HG03097 (cell line): ENCODE measurements at regions not wholly inside any gene's neighbourhood (a gene's known extent, or its start where the extent isn't known, plus 50 kb on each side); places are given as distances from the start of the nearest gene placed in this dataset.

ENCODE experiments used
- ATAC-seq: cut with Tn5 transposase; IDR thresholded peaks from one replicate; pipeline ENCODE4 v1.9.1; 2021; ENCODE audit not compliant: unreplicated experiment, low FRiP score

DNA sequence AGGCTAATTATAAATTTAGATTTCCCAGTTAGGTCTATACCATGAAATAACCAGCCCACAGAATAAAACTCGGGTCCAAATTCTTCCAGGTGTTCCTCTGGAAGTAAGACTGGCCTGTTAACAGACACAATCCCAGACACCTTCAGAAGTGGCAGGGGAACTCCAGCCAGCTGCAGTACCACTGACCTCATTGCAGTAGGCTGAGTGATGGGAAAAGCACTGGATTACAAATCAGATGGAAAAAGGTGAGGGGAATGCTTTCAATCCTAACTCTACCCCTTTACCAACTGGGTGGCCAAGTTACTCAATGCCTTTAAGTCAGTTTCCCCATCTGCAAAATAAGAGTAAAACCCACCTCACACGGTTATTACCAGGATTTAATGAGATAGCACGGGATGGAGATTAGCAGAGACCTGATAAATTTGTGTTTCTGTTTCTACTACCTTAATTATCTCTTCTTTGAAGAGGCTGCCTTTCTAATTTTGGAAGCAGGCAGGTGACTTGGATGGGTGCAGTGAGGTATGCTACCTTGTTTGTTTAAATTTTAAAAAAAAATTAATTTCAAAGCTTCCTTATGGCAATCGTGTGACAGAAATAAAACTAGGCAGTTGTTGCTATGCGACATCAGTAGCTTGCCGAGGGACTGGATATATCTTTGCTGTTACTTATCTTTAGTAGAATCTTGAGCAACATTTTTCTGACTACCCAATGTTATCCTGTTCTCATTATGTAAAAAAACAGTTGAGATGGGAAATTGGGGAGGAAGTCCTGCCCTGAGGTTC, 167.3 kb upstream of the GRIN2B start:
- ATAC-seq, result no peak

- no peak for ATAC-seq
Measured at GRCh38 chr12:14153803-14154202, 172.4 kb upstream of the GRIN2B start.

DNA sequence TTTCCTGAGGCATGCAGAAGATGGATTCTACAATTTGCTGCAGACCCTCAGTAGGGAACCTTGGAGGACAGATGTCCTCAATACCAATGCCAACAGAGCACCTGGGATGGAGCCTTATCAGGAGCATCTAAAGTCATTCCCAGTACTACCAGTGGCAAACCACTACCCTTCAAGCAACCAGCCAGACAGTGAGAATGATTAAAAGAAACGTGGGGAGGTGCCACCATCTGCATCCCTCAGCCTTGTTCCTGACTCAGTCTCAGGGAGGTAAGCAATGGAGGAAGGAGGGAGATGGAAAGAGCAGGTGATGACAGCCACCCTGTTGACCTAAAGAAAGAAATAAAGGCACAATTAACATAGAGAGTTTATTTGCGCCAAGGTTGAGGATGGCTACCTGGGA, 175.2 kb upstream of the GRIN2B start:
- no peak for ATAC-seq

- ATAC-seq, result peak; percentile 97
Measured at GRCh38 chr12:14157088-14157747, 175.8 kb upstream of the GRIN2B start.

GRCh38 chr12:14164266-14164665, 182.9 kb upstream of the GRIN2B start:
- no peak for ATAC-seq

GRCh38 chr12:14167005-14167628, 185.7 kb upstream of the GRIN2B start:
- no peak for ATAC-seq

GRCh38 chr12:14169281-14169680, 187.9 kb upstream of the GRIN2B start:
- no peak for ATAC-seq

DNA sequence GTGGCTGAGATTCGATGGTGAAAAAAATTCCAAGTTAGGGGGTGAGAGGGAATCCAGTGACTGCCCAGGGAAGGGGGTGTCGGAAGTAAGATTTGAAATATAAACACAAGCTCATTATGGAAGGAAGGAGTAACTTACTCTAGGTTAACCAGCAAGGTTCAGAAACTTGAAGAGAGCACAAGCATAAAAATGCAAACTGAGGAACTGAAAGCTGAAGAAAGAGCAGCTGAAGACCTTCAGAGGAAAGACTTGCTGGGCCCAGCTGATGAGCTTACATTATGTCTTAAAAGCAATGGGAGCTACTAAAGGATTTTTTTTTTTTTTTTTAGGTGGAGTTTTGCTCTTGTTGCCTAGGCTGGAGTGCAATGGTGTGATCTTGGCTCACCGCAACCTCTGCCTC, 189.7 kb upstream of the GRIN2B start:
- no peak for ATAC-seq

- no peak for ATAC-seq
Measured at GRCh38 chr12:14175206-14175605, 190.3 kb upstream of the ATF7IP start.

GRCh38 chr12:14185427-14186192, 179.9 kb upstream of the ATF7IP start:
- ATAC-seq, result peak; percentile 67

- ATAC-seq, result no peak
Measured at GRCh38 chr12:14186193-14186502, 179.3 kb upstream of the ATF7IP start.

DNA sequence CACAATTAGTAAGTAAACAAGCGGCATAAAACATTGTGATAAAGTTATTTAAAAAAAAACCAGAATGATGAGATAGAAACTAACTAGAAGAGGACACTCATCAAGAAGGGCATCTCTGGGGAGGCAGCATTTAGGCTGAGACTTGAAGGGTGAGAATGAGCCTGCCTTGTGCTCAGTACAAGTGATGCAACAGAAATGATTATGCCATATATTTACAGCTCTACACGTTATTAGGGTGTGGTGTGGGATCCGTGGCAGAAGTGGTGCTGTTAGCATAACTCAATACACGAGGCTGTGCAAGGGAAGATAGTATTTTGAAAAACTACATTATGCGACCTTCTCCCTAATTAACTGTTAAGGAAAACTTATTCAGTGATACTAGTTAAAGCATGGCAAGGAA, 178.5 kb upstream of the ATF7IP start:
- ATAC-seq, result no peak

DNA sequence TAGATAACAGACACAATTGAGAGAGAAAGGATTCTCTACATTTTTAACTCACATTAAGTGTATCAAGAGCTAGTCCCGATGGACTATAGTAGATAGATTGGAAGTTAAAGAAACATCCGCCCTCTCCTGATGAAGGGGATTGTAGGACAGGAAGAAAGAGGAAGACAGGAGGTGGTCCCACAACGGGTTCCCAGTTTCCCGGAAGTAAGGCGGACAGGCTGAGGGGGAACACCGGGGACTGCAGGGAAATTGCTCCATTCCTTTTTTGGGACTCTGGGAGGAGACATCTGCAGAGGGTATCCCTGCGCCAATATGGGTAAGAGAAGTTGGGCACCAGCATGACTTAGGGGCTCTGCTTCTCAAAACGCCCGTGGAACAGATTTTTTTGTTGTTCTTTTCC, 177.5 kb upstream of the ATF7IP start:
- no peak for ATAC-seq

GRCh38 chr12:14188744-14189143, 176.7 kb upstream of the ATF7IP start:
- ATAC-seq, result no peak

DNA sequence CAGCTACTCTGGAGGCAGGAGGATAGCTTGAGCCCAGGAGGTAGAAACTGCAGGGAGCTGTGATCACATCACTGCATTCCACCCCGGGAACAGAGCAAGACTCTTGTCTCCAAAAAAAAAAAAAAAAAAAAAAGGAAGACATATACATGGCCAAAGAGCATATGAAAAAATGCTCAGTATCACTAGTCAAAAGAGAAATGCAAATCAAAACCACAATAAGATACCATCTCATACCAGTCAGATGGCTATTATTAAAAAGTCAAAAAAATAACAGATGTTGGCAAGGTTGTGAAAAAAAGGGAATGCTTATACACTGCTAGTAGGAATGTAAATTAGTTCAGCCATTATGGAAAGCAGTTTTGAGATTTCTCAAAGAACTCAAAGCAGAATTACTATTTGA, 174.8 kb upstream of the ATF7IP start:
- ATAC-seq, result no peak

GRCh38 chr12:14191612-14192011, 173.9 kb upstream of the ATF7IP start:
- no peak for ATAC-seq

DNA sequence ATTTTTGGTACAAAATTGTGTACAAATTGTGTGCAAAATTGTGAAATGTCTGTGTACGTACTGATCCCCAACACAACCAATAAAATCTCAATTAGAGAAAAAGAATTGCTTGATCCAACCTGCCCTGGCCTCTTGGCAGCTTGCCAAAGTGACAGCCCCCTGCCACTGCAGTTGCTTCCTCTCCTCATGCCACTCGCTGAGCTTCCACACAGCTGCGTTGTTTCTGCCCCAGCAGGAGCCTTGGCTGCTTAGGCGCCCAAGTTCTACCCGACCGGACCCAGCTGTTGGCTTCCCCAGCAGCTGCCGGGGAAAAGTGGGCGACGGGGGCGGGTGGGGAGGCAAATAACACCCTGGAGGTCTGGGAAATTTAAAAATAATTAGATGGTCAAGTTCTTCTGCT, 171.8 kb upstream of the ATF7IP start:
- no peak for ATAC-seq

GRCh38 chr12:14194572-14194971, 170.9 kb upstream of the ATF7IP start:
- ATAC-seq, result no peak

- no peak for ATAC-seq
Measured at GRCh38 chr12:14199455-14200198, 165.9 kb upstream of the ATF7IP start.

- ATAC-seq, result no peak
Measured at GRCh38 chr12:14200598-14200997, 164.9 kb upstream of the ATF7IP start.

GRCh38 chr12:14201291-14201690, 164.2 kb upstream of the ATF7IP start:
- no peak for ATAC-seq
